Gastrocnemius medialis (tissue), 4 donors: ENCODE measurements at regions not wholly inside any gene's neighbourhood (a gene's known extent, or its start where the extent isn't known, plus 50 kb on each side); places are given as distances from the start of the nearest gene placed in this dataset.

Experiments
- ATAC-seq, 2 donors: fragments of 150-250 bp; one replicate each; pipeline ENCODE4 v1.9.1; 2016
- DNase-seq, 2 donors: peaks; one replicate each; pipeline ENCODE4 v3.0.0-alpha.2; 2019
- H3K27ac ChIP-seq, 4 donors: fragments of 200-600 bp; sonication (generic); 1 replicate in 1 of 4; 2 replicates in 3 of 4; pipeline ENCODE4 v1.5.1; 2016 to 2018; ENCODE audit warnings: mild to moderate bottlenecking in 2 of 4, moderate library complexity in 1 of 4
- H3K27me3 ChIP-seq, 3 donors: fragments of 200-600 bp; sonication (generic) in 2 of 3; 1 replicate in 1 of 3; 2 replicates in 2 of 3; pipeline versions ENCODE4 v1.5.1 to v1.6.0; 2016 to 2019; ENCODE audit warnings: mild to moderate bottlenecking in 1 of 3, moderate library complexity in 1 of 3
- H3K36me3 ChIP-seq, 2 donors: fragments of 200-600 bp; sonication (generic) in 1 of 2; one replicate each; pipeline ENCODE4 v1.5.1; 2017 to 2018
- H3K4me1 ChIP-seq, 2 donors: fragments of 200-600 bp; sonication (generic) in 1 of 2; one replicate each; pipeline ENCODE4 v1.5.1; 2016 to 2017; ENCODE audit warnings: mild to moderate bottlenecking in 2 of 2
- H3K4me3 ChIP-seq, 4 donors: fragments of 200-600 bp; sonication (generic) in 3 of 4; 1 replicate in 1 of 4; 2 replicates in 3 of 4; pipeline ENCODE4 v1.5.1; 2016 to 2019; ENCODE audit warnings: mild to moderate bottlenecking in 2 of 4
- H3K9me3 ChIP-seq, 3 donors: fragments of 200-600 bp; sonication (generic) in 2 of 3; 1 replicate in 1 of 3; 2 replicates in 2 of 3; pipeline ENCODE4 v1.5.1; 2016 to 2019
- CTCF ChIP-seq, 5 experiments: fragments of 450-650 bp in 3 of 5; fragments of 200-600 bp in 2 of 5; sonication (generic) in 2 of 5; IDR thresholded peaks in 4 of 5; conservative IDR thresholded peaks in 1 of 5; 1 replicate in 4 of 5; 2 replicates in 1 of 5; pipeline ENCODE4 v1.5.1; 2016 to 2019; ENCODE audit warnings: antibody characterized with exemption in 5 of 5, mild to moderate bottlenecking in 3 of 5, moderate library complexity in 3 of 5
- POLR2A ChIP-seq, 2 donors: fragments of 450-650 bp; IDR thresholded peaks; one replicate each; pipeline ENCODE4 v1.6.1; 2017; ENCODE audit warnings: antibody characterized with exemption in 2 of 2, mild to moderate bottlenecking in 2 of 2, moderate library complexity in 2 of 2
- in situ Hi-C, 4 donors: fragments of 200-750 bp; cut with MboI; loops; one replicate each; pipeline versions ENCODE4 v1.15.0 to v1.8.0; 2017; ENCODE audit warnings: low sequenced_read_pairs in 4 of 4
- intact Hi-C: fragments of 100-400 bp; cut with DNase I; formaldehyde crosslinking; loops from one replicate; pipeline ENCODE4 v1.15.1; 2023; ENCODE audit warnings: low total_unique reads

GRCh38 chr12:11517080-11517479, 121.7 kb upstream of the PRB2 start:
- Histone ChIP-seq H3K9me3 (no peaks in the 10 kb centered on the region), H3K27me3 (no peaks in the 10 kb centered on the region), H3K4me3 (no peak overlapping the region), H3K36me3 (no peaks in the 10 kb centered on the region), H3K4me1 (no peaks in the 10 kb centered on the region), H3K27ac (no peak overlapping the region)
- DNase-seq = no peak
- TF ChIP-seq CTCF (IDR thresholded peaks at IDR 0.05 in 4 of 5, conservative IDR thresholded peaks at IDR 0.05 in 1 of 5) = no peak
- TF ChIP-seq POLR2A (IDR thresholded peaks at IDR 0.05) = no peak
- ATAC-seq = no peak
- in situ Hi-C loops (no loop called here), intact Hi-C loops (no loop called here)

- Histone ChIP-seq H3K27ac (no peak overlapping the region), H3K4me3 (no peak overlapping the region), H3K9me3 (no peaks in the 10 kb centered on the region), H3K4me1 (no peaks in the 10 kb centered on the region), H3K36me3 (no peaks in the 10 kb centered on the region), H3K27me3 (no peaks in the 10 kb centered on the region)
- in situ Hi-C loops = no loop called here
- ATAC-seq (no peak), DNase-seq (no peak)
- TF ChIP-seq POLR2A (IDR thresholded peaks at IDR 0.05) = no peak
- no peak for TF ChIP-seq CTCF (IDR thresholded peaks at IDR 0.05 in 4 of 5, conservative IDR thresholded peaks at IDR 0.05 in 1 of 5)
- intact Hi-C loops = no loop called here
Observed at GRCh38 chr12:11524446-11524845, 125.0 kb upstream of the ETV6 start.

- no peak for TF ChIP-seq CTCF (IDR thresholded peaks at IDR 0.05 in 4 of 5, conservative IDR thresholded peaks at IDR 0.05 in 1 of 5)
- Histone ChIP-seq H3K4me1 (no peaks in the 10 kb centered on the region), H3K27ac (no peak overlapping the region), H3K36me3 (no peaks in the 10 kb centered on the region), H3K27me3 (no peaks in the 10 kb centered on the region), H3K4me3 (no peak overlapping the region), H3K9me3 (no peaks in the 10 kb centered on the region)
- in situ Hi-C loops (no loop called here), intact Hi-C loops (no loop called here)
- no peak for ATAC-seq
- DNase-seq = no peak
Observed at GRCh38 chr12:11534064-11534463, 115.4 kb upstream of the ETV6 start.

- DNase-seq (no peak), ATAC-seq (no peak)
- no peaks in the 10 kb centered on the region for H3K36me3 ChIP-seq
- in situ Hi-C loops = no loop called here
- H3K4me1 ChIP-seq = no peaks in the 10 kb centered on the region
- H3K4me3 ChIP-seq = no peak overlapping the region
- intact Hi-C loops = no loop called here
- no peaks in the 10 kb centered on the region for H3K27me3 ChIP-seq
- no peak for TF ChIP-seq CTCF (IDR thresholded peaks at IDR 0.05 in 4 of 5, conservative IDR thresholded peaks at IDR 0.05 in 1 of 5)
- no peak for TF ChIP-seq POLR2A (IDR thresholded peaks at IDR 0.05)
- no peak overlapping the region for H3K27ac ChIP-seq
- no peaks in the 10 kb centered on the region for H3K9me3 ChIP-seq
Observed at GRCh38 chr12:11535127-11535526, 114.3 kb upstream of the ETV6 start.

- TF ChIP-seq POLR2A (IDR thresholded peaks at IDR 0.05) (no peak), CTCF (IDR thresholded peaks at IDR 0.05 in 4 of 5, conservative IDR thresholded peaks at IDR 0.05 in 1 of 5) (no peak)
- Histone ChIP-seq H3K27me3 (no peaks in the 10 kb centered on the region), H3K27ac (no peak overlapping the region), H3K9me3 (no peaks in the 10 kb centered on the region), H3K4me1 (no peaks in the 10 kb centered on the region), H3K36me3 (no peaks in the 10 kb centered on the region), H3K4me3 (no peak overlapping the region)
- DNase-seq = no peak
- intact Hi-C loops = no loop called here
- no peak for ATAC-seq
- in situ Hi-C loops = no loop called here
Observed at GRCh38 chr12:11539156-11539555, 110.3 kb upstream of the ETV6 start.
